Spleen (tissue), 7 donors: ENCODE measurements at regions not wholly inside any gene's neighbourhood (a gene's known extent, or its start where the extent isn't known, plus 50 kb on each side); places are given as distances from the start of the nearest gene placed in this dataset.

Experiments
- POLR2A ChIP-seq, 3 donors: fragments of 450-650 bp; IDR thresholded peaks; one replicate each; pipeline ENCODE4 v1.5.1; 2017; ENCODE audit warnings: antibody characterized with exemption in 3 of 3, mild to moderate bottlenecking in 1 of 3
- TF ChIP-seq, protein P1 (sequence below), 11 experiments: fragments of 200-600 bp in 7 of 11; fragments of 450-650 bp in 4 of 11; sonication (generic) in 4 of 11; IDR thresholded peaks in 8 of 11; conservative IDR thresholded peaks in 3 of 11; 1 replicate in 7 of 11; 2 replicates in 4 of 11; pipeline versions ENCODE4 v1.4.0 to v1.8.0; 2016 to 2021; ENCODE audit warnings: antibody characterized with exemption in 11 of 11, inconsistent platforms in 4 of 11, mild to moderate bottlenecking in 1 of 11
- donor health status: DM: no; HTN: no; CAD: no; lungs with moderate emphysema.
- donor health status: DM: no; HTN: no; CAD: no.
- donor health status: DM: no; HTN: no; CAD: no.

DNA sequence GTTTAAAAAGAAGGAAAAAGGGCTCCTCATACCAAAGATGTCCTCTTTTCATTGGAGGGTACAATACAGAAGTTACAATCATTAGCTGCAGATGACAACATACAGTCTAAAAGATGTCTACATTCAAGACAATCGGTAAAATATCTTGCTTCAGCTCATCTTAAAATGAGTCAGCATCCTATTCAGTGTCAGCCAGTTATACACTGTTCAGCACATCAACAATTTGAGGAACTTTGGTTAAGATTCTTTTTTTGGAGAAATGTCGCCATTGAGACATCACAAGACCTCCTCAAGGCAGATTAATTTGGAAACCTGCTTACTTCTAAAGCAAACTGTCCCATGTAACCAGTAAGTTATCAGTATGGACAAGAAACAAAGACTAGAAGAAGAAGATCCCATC lies 100.7 kb upstream of the SLC38A4 start:
- TF ChIP-seq, protein P1, sequence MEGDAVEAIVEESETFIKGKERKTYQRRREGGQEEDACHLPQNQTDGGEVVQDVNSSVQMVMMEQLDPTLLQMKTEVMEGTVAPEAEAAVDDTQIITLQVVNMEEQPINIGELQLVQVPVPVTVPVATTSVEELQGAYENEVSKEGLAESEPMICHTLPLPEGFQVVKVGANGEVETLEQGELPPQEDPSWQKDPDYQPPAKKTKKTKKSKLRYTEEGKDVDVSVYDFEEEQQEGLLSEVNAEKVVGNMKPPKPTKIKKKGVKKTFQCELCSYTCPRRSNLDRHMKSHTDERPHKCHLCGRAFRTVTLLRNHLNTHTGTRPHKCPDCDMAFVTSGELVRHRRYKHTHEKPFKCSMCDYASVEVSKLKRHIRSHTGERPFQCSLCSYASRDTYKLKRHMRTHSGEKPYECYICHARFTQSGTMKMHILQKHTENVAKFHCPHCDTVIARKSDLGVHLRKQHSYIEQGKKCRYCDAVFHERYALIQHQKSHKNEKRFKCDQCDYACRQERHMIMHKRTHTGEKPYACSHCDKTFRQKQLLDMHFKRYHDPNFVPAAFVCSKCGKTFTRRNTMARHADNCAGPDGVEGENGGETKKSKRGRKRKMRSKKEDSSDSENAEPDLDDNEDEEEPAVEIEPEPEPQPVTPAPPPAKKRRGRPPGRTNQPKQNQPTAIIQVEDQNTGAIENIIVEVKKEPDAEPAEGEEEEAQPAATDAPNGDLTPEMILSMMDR (IDR thresholded peaks at IDR 0.05 in 8 of 11, conservative IDR thresholded peaks at IDR 0.05 in 3 of 11): no peak
- no peak for TF ChIP-seq POLR2A (IDR thresholded peaks at IDR 0.05)
